ENCODE measurements at regions not wholly inside any gene's neighbourhood (a gene's known extent, or its start where the extent isn't known, plus 50 kb on each side); places are given as distances from the start of the nearest gene placed in this dataset.

GRCh38 chr21:35414507-35415139 lies 365.5 kb upstream of the RUNX1 start:
- no peak for TF ChIP-seq CTCF (IDR thresholded peaks at IDR 0.05)
- TF ChIP-seq POLR2A (IDR thresholded peaks at IDR 0.05) = no peak
- ATAC-seq (no peak), DNase-seq (no peak)
- no peaks in the 10 kb centered on the region for H3K9me3 ChIP-seq
- H3K4me3 ChIP-seq = no peak overlapping the region
- H3K36me3 ChIP-seq = no peaks in the 10 kb centered on the region
- H3K4me1 ChIP-seq = no peaks in the 10 kb centered on the region
- peaks cover 0 to 11% (median 0%) of the 10 kb centered on the region in 9 donors for H3K27me3 ChIP-seq
- no peak overlapping the region for H3K27ac ChIP-seq
- WGBS, 4 donors = 69 to 77% (median 72%) methylated on average over 7 of the region's 7 CpGs
- intact Hi-C loops (cut with DNase I) = no loop called here

GRCh38 chr21:35414056-35414455 lies 365.0 kb upstream of the RUNX1 start:
- Histone ChIP-seq H3K4me1 (no peaks in the 10 kb centered on the region), H3K4me3 (no peak overlapping the region), H3K9me3 (no peaks in the 10 kb centered on the region), H3K27ac (no peak overlapping the region), H3K27me3 (peaks cover 0 to 11% (median 0%) of the 10 kb centered on the region in 9 donors), H3K36me3 (no peaks in the 10 kb centered on the region)
- intact Hi-C loops (cut with DNase I) = no loop called here
- ATAC-seq = no peak
- no peak for TF ChIP-seq POLR2A (IDR thresholded peaks at IDR 0.05)
- TF ChIP-seq CTCF (IDR thresholded peaks at IDR 0.05) = no peak
- no peak for DNase-seq
- 77 to 80% (median 78%) methylated on average over 3 of the region's 3 CpGs for WGBS, 4 donors

- peaks cover 0 to 13% (median 0%) of the 10 kb centered on the region in 12 donors for H3K4me1 ChIP-seq
- H3K27ac ChIP-seq = no peak overlapping the region
- no peaks in the 10 kb centered on the region for H3K9me3 ChIP-seq
- no peak overlapping the region for H3K4me3 ChIP-seq
- H3K27me3 ChIP-seq = peaks cover 0 to 11% (median 0%) of the 10 kb centered on the region in 9 donors
- DNase-seq (no peak), ATAC-seq (no peak)
- TF ChIP-seq CTCF (IDR thresholded peaks at IDR 0.05) (no peak), POLR2A (IDR thresholded peaks at IDR 0.05) (no peak)
- intact Hi-C loops (cut with DNase I) = no loop called here
- no peaks in the 10 kb centered on the region for H3K36me3 ChIP-seq
- WGBS, 4 donors = 89 to 97% (median 91%) methylated on average over 3 of the region's 3 CpGs
These were observed 363.1 kb upstream of the RUNX1 start for GRCh38 chr21:35412231-35412630.

- DNase-seq = no peak
- H3K27ac ChIP-seq = no peak overlapping the region
- H3K27me3 ChIP-seq = peaks cover 0 to 9% (median 0%) of the 10 kb centered on the region in 9 donors
- H3K36me3 ChIP-seq = no peaks in the 10 kb centered on the region
- H3K4me3 ChIP-seq = no peak overlapping the region
- TF ChIP-seq POLR2A (IDR thresholded peaks at IDR 0.05) (no peak), CTCF (IDR thresholded peaks at IDR 0.05) (no peak)
- H3K4me1 ChIP-seq = peaks cover 0 to 13% (median 0%) of the 10 kb centered on the region in 12 donors
- intact Hi-C loops (cut with DNase I) = no loop called here
- no peak for ATAC-seq
- WGBS, 4 donors = 86 to 91% (median 89%) methylated on average over 11 of the region's 11 CpGs
- no peaks in the 10 kb centered on the region for H3K9me3 ChIP-seq
These were observed 362.3 kb upstream of the RUNX1 start for GRCh38 chr21:35411434-35411833.

Measured in heart left ventricle (tissue), 16 donors.